ENCODE measurements at regions not wholly inside any gene's neighbourhood (a gene's known extent, or its start where the extent isn't known, plus 50 kb on each side); places are given as distances from the start of the nearest gene placed in this dataset.

- DNase-seq = peak in 1 of 2 experiments; percentile 29
Observed at GRCh38 chr12:123077298-123078119, 73.4 kb downstream of the PITPNM2 start.

- peak; percentile 63 to 67 for DNase-seq
Observed at GRCh38 chr12:123076604-123077297, 74.1 kb downstream of the PITPNM2 start.

- peak; percentile 83 to 86 for DNase-seq
Observed at GRCh38 chr12:123075646-123076171, 75.2 kb downstream of the PITPNM2 start.

- DNase-seq = peak; percentile 30 to 32
Observed at GRCh38 chr12:123075087-123075645, 75.7 kb downstream of the PITPNM2 start.

- no peak for DNase-seq
Observed at GRCh38 chr12:123073962-123074801, 76.7 kb downstream of the PITPNM2 start.

GRCh38 chr12:123073292-123073691 lies 77.6 kb downstream of the PITPNM2 start:
- DNase-seq = no peak

- DNase-seq = no peak
Observed at GRCh38 chr12:123071857-123072256, 79.0 kb downstream of the PITPNM2 start.

GRCh38 chr12:123071099-123071800 lies 79.6 kb downstream of the PITPNM2 start:
- DNase-seq = no peak

GRCh38 chr12:123070267-123071081 lies 80.4 kb downstream of the PITPNM2 start:
- DNase-seq = no peak

GRCh38 chr12:123069436-123070266 lies 81.2 kb downstream of the PITPNM2 start:
- no peak for DNase-seq

GRCh38 chr12:123067654-123068053 lies 83.2 kb downstream of the PITPNM2 start:
- DNase-seq = no peak

- DNase-seq = no peak
Observed at GRCh38 chr12:123066384-123066710, 84.5 kb downstream of the PITPNM2 start.

GRCh38 chr12:123065676-123066383 lies 85.1 kb downstream of the PITPNM2 start:
- DNase-seq = no peak

- DNase-seq = no peak
Observed at GRCh38 chr12:123064885-123065619, 84.6 kb downstream of the ARL6IP4 start.

GRCh38 chr12:123064366-123064765 lies 83.9 kb downstream of the ARL6IP4 start:
- no peak for DNase-seq

GRCh38 chr12:123063535-123063934 lies 83.1 kb downstream of the ARL6IP4 start:
- peak in 1 of 2 experiments; percentile 39 for DNase-seq

- DNase-seq = no peak
Observed at GRCh38 chr12:123062681-123063486, 82.4 kb downstream of the ARL6IP4 start.

Data from activated T-cell treated with anti-CD3 and anti-CD28 coated beads, Interleukin-2, amount 50 U/mL, for 48 hours (primary cell).